GM12878 (cell line): ENCODE measurements at regions not wholly inside any gene's neighbourhood (a gene's known extent, or its start where the extent isn't known, plus 50 kb on each side); places are given as distances from the start of the nearest gene placed in this dataset.

Experiments
- ATAC-seq: fragments of 200-7000 bp; cut with Tn5 transposase; 3 replicates; pipeline ENCODE4 v1.9.1; 2020; ENCODE audit warnings: mild to moderate bottlenecking, moderate library complexity
- BruUV-seq: library from RNA; stranded (reverse); fragments of 400-500 nt; replicated peaks from 2 replicates; lab custom pipeline; 2021; lab: Mats Ljungman, UMichigan
- CTCF ChIA-PET: fragments of 300-600 bp; sonication (Branson Sonifier 250); formaldehyde crosslinking; extraction: SDS; loops from one replicate; lab custom pipeline; 2021; ENCODE audit warnings: inconsistent platforms; lab: Yijun Ruan, JAX
- POLR2A ChIA-PET: fragments of 350-600 bp; formaldehyde crosslinking; extraction: SDS; loops from one replicate; lab custom pipeline; 2021; ENCODE audit warnings: inconsistent platforms; lab: Charles Lee
- RAD21 ChIA-PET: fragments of 300-600 bp; sonication (Branson Sonifier 250); formaldehyde crosslinking; loops from one replicate; lab custom pipeline; 2023; ENCODE audit warnings: antibody characterized with exemption; ENCODE audit not compliant: unreplicated experiment; lab: Charles Lee
- SMC1A ChIA-PET: fragments of 300-600 bp; sonication (Branson Sonifier 250); formaldehyde crosslinking; loops from one replicate; lab custom pipeline; 2023; ENCODE audit not compliant: unreplicated experiment, uncharacterized antibody; lab: Charles Lee
- DNase-seq: peaks from one replicate; pipeline ENCODE4 v3.0.0-alpha.2; 2011; ENCODE audit warnings: low read depth, low spot score
- FAIRE-seq: peaks from 3 replicates; lab custom pipeline; 2011; peaks lifted over from hg19 to GRCh38; lab: Jason Lieb, UNC
- H2AFZ ChIP-seq: 2 replicates; pipeline ENCODE4 v1.6.0; 2011; ENCODE audit warnings: low read depth, low read length, control low read depth; ENCODE audit not compliant: control insufficient read depth
- H3K27ac ChIP-seq: 2 replicates; pipeline ENCODE4 v1.5.1; 2011; ENCODE audit warnings: control low read depth; ENCODE audit not compliant: control insufficient read depth, insufficient read depth
- H3K27me3 ChIP-seq, 2 experiments: replicated peaks in 1 of 2; 2 replicates each; pipeline versions ENCODE4 v1.6.0 to v1.6.1; 2011; ENCODE audit warnings: low read length in 1 of 2; ENCODE audit not compliant: control insufficient read depth in 2 of 2, insufficient read depth in 2 of 2
- H3K36me3 ChIP-seq, 2 experiments: 2 replicates each; pipeline ENCODE4 v1.5.1; 2011; ENCODE audit warnings: low read length in 1 of 2; ENCODE audit not compliant: control insufficient read depth in 2 of 2, insufficient read depth in 2 of 2
- H3K4me1 ChIP-seq: 2 replicates; pipeline ENCODE4 v1.6.1; 2011; ENCODE audit warnings: mild to moderate bottlenecking, low read length, moderate library complexity, mixed read lengths; ENCODE audit not compliant: control insufficient read depth, insufficient read depth
- H3K4me2 ChIP-seq: 2 replicates; pipeline ENCODE4 v1.6.0; 2011; ENCODE audit warnings: control low read depth; ENCODE audit not compliant: control insufficient read depth, insufficient read depth
- H3K4me3 ChIP-seq: fragments of 200-600 bp; sonication (generic); 2 replicates; pipeline ENCODE4 v1.5.1; 2016
- H3K79me2 ChIP-seq: 2 replicates; pipeline ENCODE4 v1.6.0; 2011; ENCODE audit warnings: low read length; ENCODE audit not compliant: control insufficient read depth, insufficient read depth
- H3K9ac ChIP-seq: 2 replicates; pipeline ENCODE4 v1.8.0; 2011; ENCODE audit warnings: low read length, control low read depth, mixed read lengths; ENCODE audit not compliant: control insufficient read depth, insufficient read depth
- H3K9me3 ChIP-seq: replicated peaks from 3 replicates; pipeline ENCODE4 v1.5.1; 2011; ENCODE audit warnings: mild to moderate bottlenecking, low read length; ENCODE audit not compliant: control insufficient read depth, insufficient read depth
- H4K20me1 ChIP-seq: 2 replicates; pipeline ENCODE4 v1.6.0; 2011; ENCODE audit not compliant: control insufficient read depth, insufficient read depth
- CREM ChIP-seq: IDR thresholded peaks from 2 replicates; pipeline ENCODE4 v1.6.1; 2014; ENCODE audit warnings: antibody characterized with exemption, low read depth
- ESRRA ChIP-seq: IDR thresholded peaks from 2 replicates; pipeline ENCODE4 v1.6.1; 2012; ENCODE audit warnings: mild to moderate bottlenecking, low read length, improper control_type of control experiment
- GABPA ChIP-seq: IDR thresholded peaks from 2 replicates; pipeline ENCODE4 v1.6.1; 2014; ENCODE audit warnings: antibody characterized with exemption, low read depth, mild to moderate bottlenecking, inconsistent platforms
- IKZF2 ChIP-seq, 2 experiments: fragments of 450-650 bp; IDR thresholded peaks; 2 replicates each; pipeline ENCODE4 v1.6.1; 2017; ENCODE audit warnings: mild to moderate bottlenecking in 2 of 2, moderate library complexity in 2 of 2
- KDM1A ChIP-seq: fragments of 200-600 bp; sonication (generic); IDR thresholded peaks from 2 replicates; pipeline ENCODE4 v1.6.1; 2016; ENCODE audit warnings: borderline replicate concordance
- MYC ChIP-seq: IDR thresholded peaks from 2 replicates; pipeline ENCODE4 v1.6.1; 2011; ENCODE audit warnings: mild to moderate bottlenecking, low read length, moderate library complexity, inconsistent platforms; ENCODE audit not compliant: insufficient read depth, insufficient replicate concordance, insufficient read length, severe bottlenecking
- NFXL1 ChIP-seq: fragments of 450-650 bp; IDR thresholded peaks from 2 replicates; pipeline ENCODE4 v1.6.1; 2017; ENCODE audit warnings: antibody characterized with exemption, mild to moderate bottlenecking, borderline replicate concordance
- RAD51 ChIP-seq: fragments of 450-650 bp; IDR thresholded peaks from 2 replicates; pipeline ENCODE4 v1.6.1; 2016; ENCODE audit warnings: moderate library complexity, mild to moderate bottlenecking, inconsistent platforms
- REST ChIP-seq: IDR thresholded peaks from 2 replicates; pipeline ENCODE4 v1.6.1; 2012; ENCODE audit warnings: mild to moderate bottlenecking, low read depth, low read length
- SMAD5 ChIP-seq: IDR thresholded peaks from 2 replicates; pipeline ENCODE4 v1.6.1; 2016; ENCODE audit warnings: antibody characterized with exemption, low read depth
- SPI1 ChIP-seq: IDR thresholded peaks from 2 replicates; pipeline ENCODE4 v1.6.1; 2011; ENCODE audit warnings: low read depth, mild to moderate bottlenecking, low read length, moderate library complexity, borderline replicate concordance; ENCODE audit not compliant: insufficient read depth
- YY1 ChIP-seq: IDR thresholded peaks from 2 replicates; pipeline ENCODE4 v1.6.1; 2011; ENCODE audit warnings: low read depth, mild to moderate bottlenecking, low read length
- ZBTB40 ChIP-seq: fragments of 450-650 bp; IDR thresholded peaks from 2 replicates; pipeline ENCODE4 v1.6.1; 2016; ENCODE audit warnings: mild to moderate bottlenecking, moderate library complexity, borderline replicate concordance
- WGBS: methylation state at CpG from one replicate; pipeline ENCODE4 v1.1.6; 2016; ENCODE audit warnings: low lambda C conversion rate; ENCODE audit not compliant: insufficient replicate concordance, insufficient coverage; ENCODE audit errors: missing lambda C conversion rate; 5-methylcytosine and 5-hydroxymethylcytosine counted together
- in situ Hi-C: fragments of 300-500 bp; cut with MboI; formaldehyde crosslinking; loops from 9 replicates; pipeline ENCODE4 v1.14.3; 2018; ENCODE audit warnings: mixed read lengths
- intact Hi-C: fragments of 100-400 bp; cut with micrococcal nuclease; formaldehyde crosslinking; loops from one replicate; pipeline ENCODE4 v1.14.2; 2022; ENCODE audit not compliant: unreplicated experiment

- H3K27me3 ChIP-seq: no peaks in the 10 kb centered on the region
- H3K9ac ChIP-seq: no peak overlapping the region
- ChIA-PET CTCF (interaction anchor here (0.8 to 4.4 kb wide), 6 partner anchors 8 to 168 kb away, joined by 3 to 29 read pairs (median 4); no protein-coding TSS in a partner anchor), RAD21 (interaction anchor here (0.6 to 6.0 kb wide), 14 partner anchors 11 to 316 kb away, joined by 3 to 73 read pairs (median 6); no protein-coding TSS in a partner anchor), SMC1A (interaction anchor here (0.5 to 6.3 kb wide), 17 partner anchors 9 to 338 kb away, joined by 3 to 44 read pairs (median 5); no protein-coding TSS in a partner anchor), POLR2A (interaction anchor here (1.0 to 1.4 kb wide), 4 partner anchors 9 to 161 kb away, joined by 3 to 5 read pairs (median 3); no protein-coding TSS in a partner anchor)
- 0% methylated on average over 4 of the region's 4 CpGs for WGBS
- DNase-seq: peak; percentile 55
- in situ Hi-C loops (no loop called here), intact Hi-C loops (no loop called here)
- H2AFZ ChIP-seq: no peak overlapping the region
- H4K20me1 ChIP-seq: no peaks in the 10 kb centered on the region
- no peak overlapping the region for H3K4me3 ChIP-seq
- peaks cover 9% of the 10 kb centered on the region for H3K4me1 ChIP-seq
- H3K79me2 ChIP-seq: peaks cover 18% of the 10 kb centered on the region
- H3K4me2 ChIP-seq: no peak overlapping the region; the same call in 1 of the 2 replicates
- no TSS peak for BruUV-seq
- H3K36me3 ChIP-seq: 0 out of 4 replicates have a peak, but pooled peaks cover 0 to 7% of the 10 kb centered on the region in 2 experiments
- H3K27ac ChIP-seq: peak overlapping the region; percentile 60; the same call in 1 of the 2 replicates
- FAIRE-seq: no peak
- H3K9me3 ChIP-seq: no peaks in the 10 kb centered on the region; the same call in 2 of the 3 replicates
- ATAC-seq: peak; percentile 94
- TF ChIP-seq SMAD5: no peak
- no peak for TF ChIP-seq RAD51
- no peak for TF ChIP-seq MYC
- TF ChIP-seq GABPA: no peak
- TF ChIP-seq IKZF2 (IDR thresholded peaks at IDR 0.05): peak; percentile 24 to 39; a peak in 2 of 4 replicates
- TF ChIP-seq ZBTB40: peak; percentile 66
- TF ChIP-seq NFXL1: no peak
- no peak for TF ChIP-seq REST
- no peak for TF ChIP-seq ESRRA
- TF ChIP-seq SPI1: no peak
- TF ChIP-seq CREM: no peak; the same call in 1 of the 2 replicates
- TF ChIP-seq KDM1A: no peak
- 0 out of 2 replicates have a peak, but pooled peaks have one; percentile 7 for TF ChIP-seq YY1
These were observed 55.9 kb upstream of the TMCC3 start for GRCh38 chr12:94706250-94706661.
